Liver (tissue), 7 donors: ENCODE measurements at regions not wholly inside any gene's neighbourhood (a gene's known extent, or its start where the extent isn't known, plus 50 kb on each side); places are given as distances from the start of the nearest gene placed in this dataset.

Source experiments
- DNase-seq: peaks from one replicate; pipeline ENCODE4 v3.0.0-alpha.2; 2017; ENCODE audit warnings: low spot score
- H3K27ac ChIP-seq, 2 donors: one replicate each; pipeline ENCODE4 v1.7.0; 2013; ENCODE audit warnings: inconsistent platforms in 2 of 2, low read length in 2 of 2, control low read depth in 1 of 2, low read depth in 1 of 2, mild to moderate bottlenecking in 1 of 2
- H3K27me3 ChIP-seq, 4 donors: one replicate each; pipeline versions ENCODE4 v1.6.1 to v1.7.0; 2013; ENCODE audit warnings: low read length in 3 of 4, inconsistent platforms in 1 of 4, mild to moderate bottlenecking in 1 of 4, moderate library complexity in 1 of 4; ENCODE audit not compliant: control insufficient read depth in 4 of 4, insufficient read depth in 4 of 4
- H3K36me3 ChIP-seq, 4 donors: one replicate each; pipeline versions ENCODE4 v1.6.1 to v1.7.0; 2013; ENCODE audit warnings: low read length in 3 of 4, mild to moderate bottlenecking in 3 of 4, low read depth in 1 of 4, moderate library complexity in 1 of 4; ENCODE audit not compliant: control insufficient read depth in 4 of 4, insufficient read depth in 3 of 4
- H3K4me1 ChIP-seq, 4 donors: one replicate each; pipeline versions ENCODE4 v1.6.1 to v1.7.0; 2013; ENCODE audit warnings: low read length in 3 of 4, mild to moderate bottlenecking in 3 of 4, moderate library complexity in 1 of 4; ENCODE audit not compliant: control insufficient read depth in 4 of 4, insufficient read depth in 4 of 4
- H3K4me3 ChIP-seq, 3 donors: one replicate each; pipeline versions ENCODE4 v1.6.1 to v1.7.0; 2013; ENCODE audit warnings: low read length in 3 of 3, control low read depth in 1 of 3, low read depth in 1 of 3, mild to moderate bottlenecking in 1 of 3
- H3K9ac ChIP-seq, 2 donors: one replicate each; pipeline ENCODE4 v1.7.0; 2013; ENCODE audit warnings: low read length in 2 of 2, mild to moderate bottlenecking in 2 of 2, moderate library complexity in 2 of 2, control low read depth in 1 of 2, low read depth in 1 of 2
- H3K9me3 ChIP-seq, 4 donors: one replicate each; pipeline versions ENCODE4 v1.6.1 to v1.7.0; 2013; ENCODE audit warnings: low read length in 3 of 4; ENCODE audit not compliant: control insufficient read depth in 4 of 4
- HNF4A ChIP-seq, 2 donors: conservative IDR thresholded peaks; 2 replicates each; pipeline ENCODE4 v1.6.1; 2016; ENCODE audit warnings: antibody characterized with exemption in 2 of 2, mild to moderate bottlenecking in 2 of 2
- MAX ChIP-seq: IDR thresholded peaks from 2 replicates; pipeline ENCODE4 v1.6.1; 2016; ENCODE audit warnings: antibody characterized with exemption
- RAD21 ChIP-seq, 2 donors: IDR thresholded peaks; 2 replicates each; pipeline ENCODE4 v1.6.1; 2016; ENCODE audit warnings: antibody characterized with exemption in 2 of 2, mild to moderate bottlenecking in 2 of 2
- REST ChIP-seq: IDR thresholded peaks from 2 replicates; pipeline ENCODE4 v1.6.1; 2016; ENCODE audit warnings: antibody characterized with exemption, mild to moderate bottlenecking
- YY1 ChIP-seq: IDR thresholded peaks from 2 replicates; pipeline ENCODE4 v1.6.1; 2016; ENCODE audit warnings: antibody characterized with exemption, mild to moderate bottlenecking
- ZBTB33 ChIP-seq: IDR thresholded peaks from 2 replicates; pipeline ENCODE4 v1.6.1; 2016; ENCODE audit warnings: antibody characterized with exemption
- WGBS: extraction: QIAGEN DNeasy Blood & Tissue Kit; methylation state at CpG from one replicate; pipeline ENCODE4 v1.1.7; 2013; 5-methylcytosine and 5-hydroxymethylcytosine counted together
- donor health status: healthy.
- donor health status: healthy.
- donor health status: healthy.
- donor health status: healthy.

- no peaks in the 10 kb centered on the region for H3K36me3 ChIP-seq
- no peaks in the 10 kb centered on the region for H3K9me3 ChIP-seq
- 87% methylated on average over 7 of the region's 7 CpGs for WGBS
- no peak overlapping the region for H3K4me3 ChIP-seq
- DNase-seq = no peak
- TF ChIP-seq YY1 = peak; percentile 32
- TF ChIP-seq HNF4A (conservative IDR thresholded peaks at IDR 0.05) = no peak
- no peak for TF ChIP-seq ZBTB33
- TF ChIP-seq REST = no peak
- peaks cover 0 to 16% (median 11%) of the 10 kb centered on the region in 4 donors for H3K4me1 ChIP-seq
- no peak overlapping the region for H3K27ac ChIP-seq
- no peaks in the 10 kb centered on the region for H3K27me3 ChIP-seq
- no peak overlapping the region for H3K9ac ChIP-seq
Observed at GRCh38 chr4:186807808-186808629, 84.4 kb upstream of the FAT1 start.

GRCh38 chr4:186808630-186809018 lies 85.0 kb upstream of the FAT1 start:
- DNase-seq = no peak
- no peak for TF ChIP-seq REST
- no peak for TF ChIP-seq RAD21 (IDR thresholded peaks at IDR 0.05)
- no peak for TF ChIP-seq MAX
- no peak overlapping the region for H3K4me3 ChIP-seq
- no peak overlapping the region for H3K27ac ChIP-seq
- H3K9me3 ChIP-seq = no peaks in the 10 kb centered on the region
- H3K27me3 ChIP-seq = no peaks in the 10 kb centered on the region
- WGBS = 88% methylated on average over 7 of the region's 7 CpGs
- H3K9ac ChIP-seq = no peak overlapping the region
- H3K4me1 ChIP-seq = peaks cover 0 to 19% (median 12%) of the 10 kb centered on the region in 4 donors
- no peaks in the 10 kb centered on the region for H3K36me3 ChIP-seq
